ENCODE measurements at regions not wholly inside any gene's neighbourhood (a gene's known extent, or its start where the extent isn't known, plus 50 kb on each side); places are given as distances from the start of the nearest gene placed in this dataset.
"Not testable (repeated sequence)": the region's sequence is repeated elsewhere in the genome, so short reads cannot be mapped to it uniquely, and the experiment has no call there.

DNA sequence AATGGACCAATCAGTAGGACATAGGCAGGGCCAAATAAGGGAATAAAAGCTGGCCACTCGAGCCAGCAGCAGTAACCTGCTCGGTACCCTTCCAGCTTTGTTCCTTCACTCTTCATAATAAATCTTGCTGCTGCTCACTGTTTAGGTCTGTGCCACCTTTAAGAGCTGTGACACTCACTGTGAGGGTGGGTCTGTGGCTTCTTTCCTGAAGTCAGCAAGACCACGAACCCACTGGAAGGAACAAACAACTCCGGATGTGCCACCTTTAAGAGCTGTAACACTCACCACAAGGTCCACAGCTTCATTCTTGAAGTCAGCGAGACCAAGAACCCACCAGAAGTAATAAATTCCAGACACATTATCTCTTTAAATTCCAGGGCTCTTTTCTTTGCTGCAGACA is 1922.3 kb upstream of the PCDH20 start:
- DNase-seq: no peak

DNA sequence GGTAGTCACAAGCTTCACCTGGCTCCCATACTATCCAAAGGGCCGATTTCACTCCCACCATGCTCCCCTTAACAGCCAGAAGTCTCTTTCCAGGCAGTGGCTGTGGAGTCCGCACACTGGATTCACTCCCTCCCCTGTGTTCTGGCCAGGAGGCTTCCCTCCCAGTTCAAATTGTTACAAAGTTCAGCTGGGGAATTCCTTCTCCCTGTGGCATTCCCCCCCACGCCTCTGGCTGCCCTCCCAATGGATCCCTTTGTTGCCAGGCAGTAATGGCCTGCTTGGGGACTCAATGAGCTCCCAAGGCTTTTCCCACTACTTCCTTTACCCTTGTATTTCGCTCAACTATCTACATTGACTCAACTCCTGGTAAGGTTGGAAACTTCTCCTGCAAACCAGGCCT is 1921.4 kb upstream of the PCDH20 start:
- DNase-seq: no peak

DNA sequence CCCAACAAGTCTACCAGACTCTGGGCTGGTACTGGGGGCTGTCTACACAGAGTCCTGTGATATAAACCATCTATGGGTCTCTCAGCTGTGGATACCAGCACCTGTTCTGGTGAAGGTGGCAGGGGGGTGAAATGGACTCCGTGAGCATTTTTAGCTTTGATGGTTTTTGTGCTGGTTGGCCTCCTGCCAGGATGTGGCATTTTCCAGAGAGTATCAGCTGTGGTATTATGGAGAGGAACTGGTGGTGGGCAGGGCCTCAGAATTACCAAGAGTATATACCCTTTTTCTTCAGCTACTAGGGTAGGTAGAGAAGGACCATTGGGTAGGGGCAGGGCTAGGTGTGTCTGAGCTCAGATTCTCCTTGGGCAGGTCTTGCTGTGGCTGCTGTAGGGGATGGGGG is 1920.9 kb upstream of the PCDH20 start:
- DNase-seq: no peak

DNA sequence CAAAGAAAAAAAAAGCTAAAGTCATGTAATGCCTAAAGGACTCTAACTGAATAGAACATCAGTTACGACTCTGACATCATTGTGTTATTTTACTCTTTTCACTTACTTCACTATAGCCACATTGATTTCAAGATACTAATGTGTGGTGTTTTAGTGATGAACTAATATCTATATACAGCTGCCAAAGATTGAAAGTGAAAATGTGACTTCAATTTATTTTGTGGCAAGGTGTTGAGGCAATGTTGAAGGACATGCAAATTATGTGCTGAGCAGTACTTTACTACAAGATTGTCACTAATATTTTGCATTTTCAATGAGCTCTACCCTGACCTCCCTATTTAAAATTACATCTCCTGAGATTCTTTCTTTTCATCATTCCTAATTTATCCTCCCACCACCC is 1911.9 kb upstream of the PCDH20 start:
- DNase-seq: no peak

DNA sequence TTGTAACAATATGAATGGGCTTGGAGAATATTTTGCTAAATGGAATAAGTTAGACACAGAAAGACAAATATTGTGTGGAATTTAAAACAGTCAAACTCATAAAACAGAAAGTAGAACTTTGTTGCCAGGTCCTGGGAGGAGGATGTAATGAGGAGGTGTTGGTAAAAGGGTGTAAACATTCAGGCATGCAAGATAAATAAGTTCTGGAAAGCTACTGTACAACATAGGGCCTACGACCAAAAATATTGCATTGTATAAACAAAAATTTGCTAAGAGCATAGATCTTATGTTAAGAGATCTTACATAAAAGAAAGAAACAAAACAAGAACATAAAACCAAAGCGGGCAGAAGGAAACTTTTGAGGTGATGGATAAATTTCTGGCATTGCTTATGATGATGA is 1907.8 kb upstream of the PCDH20 start:
- no peak for DNase-seq

DNA sequence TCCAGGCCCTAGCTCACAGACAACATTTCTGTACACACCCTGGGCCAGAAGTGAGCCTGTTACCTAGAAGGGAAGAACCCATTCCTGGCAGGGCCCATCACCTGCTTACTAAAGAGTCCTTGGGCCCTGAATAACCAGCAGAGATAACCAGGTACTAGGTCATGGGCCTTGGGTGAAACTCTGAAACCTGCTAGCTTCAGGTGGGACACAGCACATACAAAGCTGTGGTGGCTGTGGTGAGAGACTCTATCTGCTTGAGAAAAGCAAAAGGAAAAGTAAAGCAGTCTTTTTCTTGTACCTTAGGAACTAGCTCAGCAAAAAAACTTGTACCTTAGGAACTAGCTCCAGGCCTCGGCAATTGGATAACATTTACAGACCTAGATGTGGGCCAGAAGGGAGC is 1895.9 kb upstream of the PCDH20 start:
- DNase-seq: no peak

DNA sequence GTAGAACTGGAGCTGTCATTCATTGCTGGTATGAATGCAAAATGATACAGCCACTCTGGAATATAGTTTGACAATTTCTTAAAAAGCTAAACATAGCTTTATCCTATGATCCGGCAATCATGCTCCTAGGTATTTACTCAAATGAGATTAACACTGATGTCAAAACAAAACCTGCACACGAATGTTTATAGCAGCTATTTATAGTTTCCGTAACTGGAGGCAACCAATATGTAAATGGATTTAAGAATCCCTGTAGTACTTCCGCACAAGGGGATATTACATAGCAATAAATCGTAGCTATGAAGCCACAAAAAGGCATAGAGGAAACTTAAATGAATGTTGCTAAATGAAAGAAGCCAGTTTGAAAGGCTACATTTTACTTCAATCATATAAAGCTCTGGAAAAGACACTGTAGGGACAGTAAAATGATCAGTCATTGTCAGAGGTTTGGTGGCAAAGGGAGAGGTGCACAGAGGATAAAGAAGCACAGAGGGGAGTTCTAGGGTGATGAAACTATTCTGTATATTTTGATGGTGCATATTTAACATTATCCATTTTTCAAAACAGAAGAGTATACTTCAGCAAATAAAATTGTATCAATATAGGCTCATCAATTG is 1893.0 kb upstream of the PCDH20 start:
- DNase-seq: no peak

DNA sequence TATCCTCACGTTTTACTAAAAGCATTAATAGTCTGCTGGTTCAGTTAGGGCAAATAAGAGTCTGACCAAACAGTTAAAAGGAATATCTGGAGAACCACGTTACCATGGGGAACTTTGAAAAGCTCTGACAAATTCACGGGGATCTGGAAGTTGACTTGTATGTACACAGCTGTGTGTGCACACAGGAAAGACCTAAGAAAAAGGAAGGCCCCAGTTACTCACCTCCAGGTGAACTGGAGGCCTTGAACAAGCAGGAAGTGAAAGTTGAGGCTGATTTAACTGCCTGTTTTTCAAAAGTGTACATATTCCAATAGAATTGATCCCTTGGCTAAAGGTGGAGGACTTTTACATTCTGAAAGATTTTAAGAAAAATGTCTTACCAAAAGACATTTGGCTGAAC is 1891.6 kb upstream of the PCDH20 start:
- DNase-seq: no peak

DNA sequence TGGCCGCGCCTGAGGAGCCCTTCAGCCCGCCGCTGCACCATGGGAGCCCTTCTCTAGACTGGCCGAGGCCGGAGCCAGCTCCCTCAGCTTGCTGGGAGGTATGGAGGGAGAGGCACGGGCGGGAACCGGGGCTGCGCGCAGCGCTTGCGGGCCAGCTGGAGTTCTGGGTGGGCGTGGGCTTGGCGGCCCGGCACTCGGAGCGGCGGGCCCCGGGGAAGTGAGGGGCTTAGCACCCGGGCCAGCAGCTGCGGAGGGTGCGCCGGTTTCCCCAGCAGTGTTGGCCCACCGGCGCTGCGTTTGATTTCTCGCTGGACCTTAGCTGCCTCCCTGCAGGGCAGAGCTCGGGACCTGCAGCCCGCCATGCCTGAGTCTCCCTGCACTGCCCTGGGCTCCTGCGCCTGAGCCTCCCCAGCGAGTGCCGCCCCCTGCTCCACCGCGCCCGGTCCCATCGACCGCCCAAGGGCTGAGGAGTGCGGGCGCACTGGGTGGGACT is 1890.0 kb upstream of the PCDH20 start:
- DNase-seq: peak; percentile 12

DNA sequence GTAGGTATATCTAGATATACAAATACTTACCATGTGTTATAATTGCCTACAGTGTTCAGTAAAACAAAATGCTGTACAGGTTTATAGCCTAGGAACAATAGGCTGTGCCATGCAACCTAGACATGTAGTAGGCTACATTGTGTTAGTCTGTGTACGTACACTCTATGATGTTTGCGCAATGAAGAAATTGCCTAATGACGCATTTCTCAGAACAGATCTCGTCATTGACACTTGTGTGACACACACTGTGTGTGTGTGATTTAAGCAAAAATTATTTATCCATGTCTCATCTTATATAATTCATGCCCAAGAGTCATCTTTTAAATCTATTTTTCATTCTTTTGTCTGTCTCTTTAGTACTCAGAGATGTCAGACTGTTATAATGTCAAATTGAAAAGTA is 1888.8 kb upstream of the PCDH20 start:
- DNase-seq: no peak

DNA sequence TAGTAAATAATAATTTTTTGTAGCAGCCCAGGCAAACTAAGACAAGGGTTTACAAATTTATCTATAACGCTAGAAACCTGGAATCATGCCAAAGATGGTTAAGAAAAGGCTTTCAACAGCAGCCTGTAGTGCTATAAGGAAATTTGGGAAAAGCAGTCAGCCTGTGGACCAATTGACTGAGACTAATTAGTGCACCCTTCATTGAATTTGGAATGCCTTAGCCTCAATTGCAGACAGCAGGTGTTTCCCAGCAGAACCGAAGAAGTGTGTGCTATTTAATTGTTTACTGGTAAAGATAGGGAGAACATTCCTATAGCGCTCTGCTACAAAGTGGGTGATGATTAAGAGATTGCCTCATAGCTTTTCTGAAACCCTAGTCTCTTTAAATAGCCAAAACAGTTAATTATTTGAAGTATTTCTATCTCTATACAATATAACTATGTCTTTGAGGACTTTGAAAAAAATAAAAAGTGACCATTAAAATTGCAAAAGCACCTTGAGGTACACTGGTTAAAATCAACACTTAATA is 1884.3 kb upstream of the PCDH20 start:
- no peak for DNase-seq

DNA sequence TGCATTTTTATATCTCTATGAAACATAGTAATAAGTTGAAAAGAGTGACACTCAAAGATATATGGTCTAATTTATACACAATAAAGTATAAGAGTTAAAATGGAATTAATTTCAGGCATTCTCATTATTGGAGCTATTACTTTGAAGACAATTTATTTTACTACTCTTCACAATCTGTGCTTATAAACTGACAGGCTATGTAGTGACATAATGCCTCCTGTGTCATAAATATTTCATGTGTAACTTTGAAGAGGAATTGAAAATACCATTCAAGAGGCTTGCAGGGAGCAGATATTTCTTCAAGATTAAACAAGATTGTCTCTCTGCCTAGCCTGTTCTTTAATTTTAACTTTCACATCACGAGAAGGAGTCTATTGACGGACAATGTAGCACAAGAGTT is 1881.5 kb upstream of the PCDH20 start:
- DNase-seq: no peak

DNA sequence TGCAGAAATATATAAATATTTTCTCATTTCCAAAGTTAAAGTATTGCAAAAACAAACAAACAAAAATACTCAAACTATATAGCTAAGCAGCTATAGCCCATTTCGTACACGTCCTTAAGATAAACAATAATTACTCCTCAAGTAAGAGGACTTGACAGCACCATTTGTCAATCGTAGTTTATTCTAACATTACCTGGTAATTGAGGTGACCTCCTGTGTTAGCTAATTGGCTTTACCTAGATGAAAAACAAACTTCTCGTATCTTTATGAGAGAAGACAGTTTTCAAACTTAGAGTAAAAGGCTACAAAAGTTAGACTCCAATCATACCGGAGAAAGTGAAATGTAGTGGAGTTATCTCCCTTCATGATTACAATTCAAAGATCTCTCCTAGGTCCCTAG is 1876.1 kb upstream of the PCDH20 start:
- DNase-seq: no peak

DNA sequence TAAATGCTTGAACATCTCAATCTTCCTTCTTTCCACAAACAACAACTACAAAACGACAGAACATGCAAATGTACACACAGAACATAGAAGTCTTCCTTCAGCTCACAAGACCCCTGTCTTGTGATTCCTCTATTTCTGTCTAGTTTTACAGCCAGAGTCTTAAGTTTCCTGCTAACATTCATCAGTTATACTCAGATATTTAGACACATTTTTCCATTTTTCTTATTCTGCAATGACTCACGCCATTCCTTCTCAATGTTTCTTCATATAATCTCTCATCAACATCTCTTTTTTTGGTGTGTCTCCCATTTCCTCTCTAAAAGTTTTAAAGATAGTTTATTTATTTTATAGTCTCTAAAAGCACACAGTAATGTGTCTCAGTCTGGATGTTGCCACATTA is 1872.9 kb upstream of the PCDH20 start:
- no peak for DNase-seq

DNA sequence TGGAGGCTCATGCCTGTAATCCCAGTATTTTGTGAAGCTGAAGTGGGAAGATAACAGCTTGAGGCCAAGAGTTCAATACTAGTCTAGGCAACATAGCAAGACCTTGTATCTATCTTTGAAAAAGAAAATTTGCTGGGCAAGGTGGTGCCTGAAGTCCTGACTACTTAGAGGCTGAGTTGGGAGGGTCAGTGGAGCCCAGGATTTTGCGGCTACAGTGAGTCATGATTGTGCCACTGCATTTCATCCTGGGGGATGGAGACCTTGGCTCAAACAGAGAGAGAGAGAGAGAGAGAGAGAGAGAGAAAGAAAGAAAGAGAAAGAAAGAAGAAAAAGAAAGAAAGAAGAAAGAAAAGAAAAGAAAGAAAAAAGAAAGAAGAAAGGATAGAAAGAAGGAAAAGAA is 1872.3 kb upstream of the PCDH20 start:
- no peak for DNase-seq

DNA sequence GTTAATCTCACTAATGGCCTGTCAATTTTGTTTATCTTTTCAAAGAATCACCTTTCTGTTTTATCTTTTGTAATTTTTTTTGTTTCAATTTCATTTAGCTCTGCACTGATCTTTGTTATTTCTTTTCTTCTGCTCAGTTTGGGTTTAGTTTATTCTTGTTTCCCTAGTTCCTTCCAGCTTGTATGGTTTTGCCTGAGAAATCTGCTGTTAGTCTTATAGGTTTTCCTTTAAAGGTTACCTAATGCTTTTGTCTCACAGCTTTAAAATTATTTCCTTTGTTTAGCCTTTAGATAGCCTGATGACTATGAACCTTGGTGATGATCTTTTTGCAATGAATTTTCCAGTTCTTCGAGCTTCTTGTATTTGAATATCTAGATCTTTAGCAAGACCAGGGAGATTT is 1869.8 kb upstream of the PCDH20 start:
- DNase-seq: no peak

DNA sequence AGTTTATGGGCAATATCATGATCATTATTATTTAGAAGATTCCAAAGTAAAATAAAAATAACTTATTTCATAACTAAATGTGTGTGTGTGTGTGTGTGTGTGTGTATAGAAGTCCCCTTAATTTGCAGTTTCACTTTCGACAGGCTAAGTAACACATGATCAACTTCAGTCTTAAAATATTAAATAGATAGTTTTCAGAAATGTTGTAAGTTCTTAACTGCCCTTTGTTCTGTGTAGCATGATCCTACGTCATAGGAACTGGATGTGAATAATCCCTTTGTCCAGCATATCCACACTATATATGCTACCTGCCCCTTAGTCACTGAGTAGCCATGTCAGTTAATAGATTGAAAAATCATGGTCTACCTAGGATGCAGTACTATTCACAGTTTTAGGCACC is 1863.5 kb upstream of the PCDH20 start:
- DNase-seq: no peak

DNA sequence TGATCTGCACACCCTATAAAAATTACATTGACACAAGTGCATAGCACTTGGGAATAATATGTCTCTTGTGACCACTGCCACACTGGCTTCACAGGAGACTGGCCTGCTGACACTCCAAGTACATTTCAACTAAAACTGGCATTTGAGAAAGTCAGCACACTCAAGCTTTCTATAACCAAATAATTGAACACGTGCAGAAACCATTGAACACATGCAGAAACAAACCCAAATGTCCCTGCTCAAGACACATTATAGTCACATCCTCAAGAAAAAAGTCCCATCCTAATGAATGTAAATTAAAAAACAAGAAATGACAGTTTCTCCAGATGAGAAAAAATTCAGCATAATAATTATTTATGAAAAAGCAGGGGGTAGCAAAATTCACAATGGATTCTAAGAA is 1859.1 kb upstream of the PCDH20 start:
- DNase-seq: no peak

DNA sequence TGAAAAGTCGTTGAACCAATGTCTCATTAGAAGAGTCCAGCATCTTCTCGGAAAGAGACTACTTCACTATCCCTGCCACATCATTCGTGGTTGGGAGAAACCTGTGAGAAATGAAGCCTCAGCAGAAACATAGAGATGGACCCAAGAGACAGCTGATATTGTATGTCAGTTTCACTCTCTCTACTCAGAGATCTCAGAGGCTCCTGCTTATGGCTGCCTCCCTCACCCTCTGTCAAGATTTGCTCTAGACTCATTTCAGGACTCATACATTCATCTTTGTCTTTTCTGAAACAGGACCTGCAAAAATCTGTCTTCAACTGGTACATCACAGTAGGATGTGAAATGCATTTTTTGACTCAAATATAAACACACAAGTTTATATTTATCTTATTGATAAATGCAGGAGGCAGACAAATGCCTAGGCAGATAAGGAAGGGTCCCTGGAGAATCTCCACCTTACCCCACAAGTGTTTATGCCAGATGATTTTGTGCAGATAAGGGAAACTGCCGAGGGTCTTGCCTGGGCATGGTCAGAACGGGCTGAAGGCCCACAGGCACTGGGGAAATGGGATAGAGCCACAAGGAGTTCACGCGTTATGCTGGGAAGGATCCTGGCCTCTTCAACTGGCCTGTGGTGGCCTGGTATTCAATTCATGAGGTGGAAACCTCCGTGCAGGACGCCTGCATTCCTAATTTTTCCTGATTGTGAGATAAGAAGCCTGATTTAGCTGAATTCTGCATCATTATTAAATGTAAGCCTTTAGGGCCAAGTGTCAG is 1834.0 kb upstream of the PCDH20 start:
- no peak for DNase-seq

DNA sequence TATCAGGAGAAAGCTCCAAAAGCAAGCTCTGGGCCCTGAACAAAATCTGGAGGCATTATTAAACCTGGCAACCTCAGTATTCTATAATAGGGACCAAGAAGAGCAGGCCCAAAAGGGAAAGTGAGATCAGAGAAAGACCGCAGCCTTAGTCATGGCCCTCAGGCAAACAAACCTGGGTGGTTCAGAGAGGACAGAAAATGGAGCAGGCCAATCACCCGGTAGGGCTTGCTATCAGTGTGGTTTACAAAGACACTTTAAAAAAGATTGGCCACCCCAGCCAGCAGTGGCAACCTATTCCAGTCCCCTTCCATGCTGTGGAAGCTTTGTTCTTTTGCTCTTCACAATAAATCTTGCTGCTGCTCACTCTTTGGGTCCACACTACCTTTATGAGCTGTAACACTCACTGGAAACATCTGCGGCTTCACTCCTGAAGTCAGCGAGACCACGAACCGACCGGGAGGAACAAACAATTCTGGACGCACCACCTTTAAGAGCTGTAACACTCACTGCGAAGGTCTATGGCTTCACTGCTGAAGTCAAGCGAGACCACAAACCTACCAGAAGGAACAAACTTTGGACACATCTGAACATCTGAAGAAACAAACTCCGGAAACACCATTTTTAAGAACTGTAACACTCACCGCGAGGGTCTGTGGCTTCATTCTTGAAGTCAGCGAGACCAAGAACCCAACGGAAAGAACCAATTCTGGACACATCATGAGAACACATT is 1821.2 kb upstream of the PCDH20 start:
- DNase-seq: not testable (repeated sequence)

DNA sequence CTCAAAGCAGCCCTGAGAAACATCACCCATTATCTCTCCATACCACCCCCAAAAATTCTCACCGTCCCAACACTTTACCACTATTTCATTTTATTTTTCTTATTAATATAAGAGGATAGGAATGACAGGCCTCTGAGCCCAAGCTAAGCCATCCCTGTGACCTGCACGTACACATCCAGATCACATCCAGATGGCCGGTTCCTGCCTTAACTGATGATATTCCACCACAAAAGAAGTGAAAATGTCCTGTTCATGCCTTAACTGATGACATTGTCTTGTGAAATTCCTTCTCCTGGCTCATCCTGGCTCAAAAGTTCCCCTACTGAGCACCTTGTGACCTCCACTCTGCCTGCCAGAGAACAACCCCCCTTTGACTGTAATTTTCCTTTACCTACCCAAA is 1802.9 kb upstream of the PCDH20 start:
- not testable (repeated sequence) for DNase-seq

DNA sequence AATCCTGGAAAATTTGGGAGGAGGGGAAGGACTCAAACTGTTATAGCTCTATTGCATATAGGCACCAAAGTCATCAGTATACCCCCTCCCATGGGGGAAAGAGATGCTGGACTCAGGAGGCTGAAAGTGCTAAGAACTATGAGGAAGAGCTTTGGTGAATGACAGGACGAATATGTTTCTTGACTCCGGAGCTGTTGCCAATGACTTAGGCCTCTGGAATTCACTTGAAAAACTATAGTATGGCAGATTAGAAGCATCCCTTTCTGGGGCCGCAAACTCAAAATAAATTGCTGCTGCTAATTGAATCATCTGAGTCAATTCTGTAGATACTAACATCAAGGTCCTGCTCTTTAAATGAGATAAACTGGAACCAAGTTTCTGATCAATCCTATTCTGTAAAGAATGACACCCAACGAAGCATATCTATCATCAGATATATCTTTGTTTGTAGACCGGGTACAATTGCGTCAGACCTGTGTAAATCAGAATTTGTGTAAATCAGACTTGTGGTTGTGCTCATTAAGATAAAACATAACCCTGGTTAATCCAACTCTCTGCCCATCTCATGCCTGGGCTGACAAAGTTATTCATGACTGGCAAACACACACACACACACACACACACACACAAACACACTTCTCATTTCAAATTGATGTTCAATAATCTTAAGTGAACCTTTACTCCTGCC is 1793.8 kb upstream of the PCDH20 start:
- no peak for DNase-seq

DNA sequence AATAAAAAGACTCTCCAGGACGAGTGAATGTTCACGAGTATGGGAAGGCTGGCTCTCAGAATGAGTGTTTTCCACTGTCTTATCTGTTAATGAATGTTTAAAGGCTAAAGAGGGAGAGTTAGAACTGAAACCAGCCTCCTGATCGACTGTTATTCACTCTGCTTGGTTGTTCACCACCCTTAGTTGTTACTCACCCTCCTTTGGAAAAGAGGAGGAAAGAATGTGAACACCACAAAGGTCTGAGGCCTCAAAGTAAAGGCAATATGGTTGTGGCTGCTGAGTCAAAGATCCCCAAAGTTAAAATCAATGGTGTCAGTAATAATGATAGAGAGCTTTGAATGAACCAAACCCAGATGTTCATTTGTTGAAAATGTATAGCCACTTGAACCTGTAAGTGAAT is 1793.2 kb upstream of the PCDH20 start:
- DNase-seq: no peak

Measured in activated gamma-delta T cell (primary cell).